GM23338 (cell line): ENCODE measurements at regions not wholly inside any gene's neighbourhood (a gene's known extent, or its start where the extent isn't known, plus 50 kb on each side); places are given as distances from the start of the nearest gene placed in this dataset.

Experiments used
- ATAC-seq: fragments of 200-7000 bp; cut with Tn5 transposase; 3 replicates; pipeline ENCODE4 v1.9.1; 2020
- DNase-seq: peaks from one replicate; pipeline ENCODE4 v3.0.0-alpha.2; 2015; ENCODE audit warnings: low spot score
- H2AFZ ChIP-seq: fragments of 200-600 bp; sonication (generic); 2 replicates; pipeline ENCODE4 v1.8.0; 2016; ENCODE audit warnings: antibody characterized with exemption, mild to moderate bottlenecking, moderate library complexity
- H3F3A ChIP-seq: fragments of 200-600 bp; sonication (generic); replicated peaks from 2 replicates; pipeline ENCODE4 v1.8.0; 2017; ENCODE audit warnings: antibody characterized with exemption, mixed run types, low read depth
- H3K27ac ChIP-seq: fragments of 200-600 bp; sonication (generic); 2 replicates; pipeline ENCODE4 v1.6.1; 2016; ENCODE audit warnings: low read depth
- H3K27me3 ChIP-seq: fragments of 200-600 bp; sonication (generic); 2 replicates; pipeline ENCODE4 v1.8.0; 2016; ENCODE audit warnings: mild to moderate bottlenecking, mixed run types, moderate library complexity; ENCODE audit not compliant: insufficient read depth
- H3K36me3 ChIP-seq: fragments of 200-600 bp; sonication (generic); 2 replicates; pipeline ENCODE4 v1.8.0; 2016; ENCODE audit warnings: mild to moderate bottlenecking; ENCODE audit not compliant: insufficient read depth
- H3K4me1 ChIP-seq: fragments of 200-600 bp; sonication (generic); 2 replicates; pipeline ENCODE4 v1.8.0; 2016; ENCODE audit warnings: mild to moderate bottlenecking, moderate library complexity; ENCODE audit not compliant: insufficient read depth
- H3K4me2 ChIP-seq: fragments of 200-600 bp; sonication (generic); 2 replicates; pipeline ENCODE4 v1.7.1; 2017; ENCODE audit warnings: mixed run types
- H3K4me3 ChIP-seq: fragments of 200-600 bp; sonication (generic); 2 replicates; pipeline ENCODE4 v1.6.1; 2016; ENCODE audit warnings: mixed run types
- H3K79me2 ChIP-seq: fragments of 200-600 bp; sonication (generic); replicated peaks from 2 replicates; pipeline ENCODE4 v1.8.0; 2017; ENCODE audit warnings: mild to moderate bottlenecking; ENCODE audit not compliant: insufficient read depth
- H3K9me2 ChIP-seq: fragments of 200-600 bp; sonication (generic); 2 replicates; pipeline ENCODE4 v1.8.0; 2017; ENCODE audit not compliant: insufficient read depth
- H4K20me1 ChIP-seq: fragments of 200-600 bp; sonication (generic); replicated peaks from 2 replicates; pipeline ENCODE4 v1.8.0; 2017; ENCODE audit warnings: mild to moderate bottlenecking; ENCODE audit not compliant: insufficient read depth
- H3K27ac Mint-ChIP-seq: 2 replicates; pipeline ENCODE4 v1.8.0; 2020; ENCODE audit warnings: inconsistent platforms, mild to moderate bottlenecking, moderate library complexity, mixed read lengths
- H3K27me3 Mint-ChIP-seq: 3 replicates; pipeline ENCODE4 v1.8.0; 2022; ENCODE audit warnings: low read depth, mild to moderate bottlenecking, moderate library complexity, mixed read lengths, inconsistent platforms; ENCODE audit not compliant: insufficient read depth, poor library complexity
- H3K36me3 Mint-ChIP-seq: 3 replicates; pipeline ENCODE4 v1.8.0; 2021; ENCODE audit warnings: low read depth, mild to moderate bottlenecking, inconsistent platforms, moderate library complexity, mixed read lengths
- H3K4me1 Mint-ChIP-seq: 3 replicates; pipeline ENCODE4 v1.8.0; 2020; ENCODE audit warnings: mild to moderate bottlenecking, inconsistent platforms, mixed read lengths
- H3K4me3 Mint-ChIP-seq: 3 replicates; pipeline ENCODE4 v1.8.0; 2021; ENCODE audit warnings: moderate library complexity, mild to moderate bottlenecking, inconsistent platforms, mixed read lengths
- H3K9me3 Mint-ChIP-seq: 3 replicates; pipeline ENCODE4 v1.8.0; 2020; ENCODE audit warnings: moderate library complexity, mild to moderate bottlenecking, inconsistent platforms, mixed read lengths
- EZH2phosphoT487 ChIP-seq: fragments of 200-600 bp; sonication (generic); IDR thresholded peaks from one replicate; pipeline ENCODE4 v1.8.1; 2018; ENCODE audit warnings: antibody characterized with exemption; ENCODE audit not compliant: unreplicated experiment
- JUNB ChIP-seq: IDR thresholded peaks from one replicate; pipeline ENCODE4 v1.6.1; 2016; ENCODE audit warnings: antibody characterized with exemption; ENCODE audit not compliant: unreplicated experiment
- NANOG ChIP-seq: IDR thresholded peaks from 2 replicates; pipeline ENCODE4 v1.6.1; 2016; ENCODE audit warnings: antibody characterized with exemption, borderline replicate concordance
- STAT1 ChIP-seq: IDR thresholded peaks from one replicate; pipeline ENCODE4 v1.6.1; 2016; ENCODE audit warnings: antibody characterized with exemption; ENCODE audit not compliant: unreplicated experiment
- ZNF114 ChIP-seq: fragments of 250-450 bp; sonication (Bioruptor Pico); IDR thresholded peaks from 2 replicates; pipeline ENCODE4 v1.5.0; 2020; ENCODE audit warnings: mild to moderate bottlenecking, moderate library complexity
- TF ChIP-seq, protein P1 (sequence below), 2 experiments: fragments of 200-600 bp in 1 of 2; sonication (generic) in 1 of 2; conservative IDR thresholded peaks; 2 replicates each; pipeline versions ENCODE4 v1.5.1 to v1.6.1; 2016 to 2017; ENCODE audit warnings: antibody characterized with exemption in 2 of 2, low read depth in 2 of 2, mild to moderate bottlenecking in 2 of 2, moderate library complexity in 1 of 2
- TF ChIP-seq, protein P2 (sequence below): fragments of 250-450 bp; sonication (Bioruptor Pico); IDR thresholded peaks from 2 replicates; pipeline ENCODE4 v1.5.0; 2020; ENCODE audit warnings: mild to moderate bottlenecking, moderate library complexity
- TF ChIP-seq, protein P3 (sequence below): IDR thresholded peaks from 2 replicates; pipeline ENCODE4 v1.6.1; 2016; ENCODE audit warnings: antibody characterized with exemption

DNA sequence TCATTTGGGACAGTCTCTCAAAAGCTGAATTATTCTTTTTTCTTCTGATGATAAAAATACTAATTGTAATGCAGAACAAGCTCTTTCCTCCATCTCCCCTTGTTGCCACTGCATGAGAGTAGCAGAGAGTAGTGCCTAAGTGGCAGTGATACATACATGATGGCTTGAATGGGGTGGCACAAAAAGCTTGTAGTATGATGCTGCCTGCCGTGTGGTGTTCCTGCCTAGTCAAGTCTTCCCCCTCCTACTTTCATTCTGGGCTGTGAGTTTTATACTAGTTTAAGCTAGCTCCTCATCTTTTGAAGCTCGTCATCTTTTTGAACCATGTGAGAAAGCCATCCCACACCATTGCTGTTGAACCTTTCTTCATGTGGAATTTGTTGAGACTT, 230.5 kb downstream of the NFKBIZ start:
- H3K79me2 ChIP-seq, result no peaks in the 10 kb centered on the region
- Mint-ChIP-seq H3K27ac (no peak overlapping the region; the same call in 1 of the 2 replicates), H3K9me3 (no peaks in the 10 kb centered on the region), H3K4me3 (no peak overlapping the region), H3K36me3 (no peaks in the 10 kb centered on the region), H3K4me1 (peaks cover 31% of the 10 kb centered on the region), H3K27me3 (no peaks in the 10 kb centered on the region)
- no peak overlapping the region for H3K4me3 ChIP-seq
- no peaks in the 10 kb centered on the region for H3K27me3 ChIP-seq
- peak overlapping the region; percentile 44; the same call in 1 of the 2 replicates for H2AFZ ChIP-seq
- TF ChIP-seq NANOG, result no peak
- TF ChIP-seq, protein P1, sequence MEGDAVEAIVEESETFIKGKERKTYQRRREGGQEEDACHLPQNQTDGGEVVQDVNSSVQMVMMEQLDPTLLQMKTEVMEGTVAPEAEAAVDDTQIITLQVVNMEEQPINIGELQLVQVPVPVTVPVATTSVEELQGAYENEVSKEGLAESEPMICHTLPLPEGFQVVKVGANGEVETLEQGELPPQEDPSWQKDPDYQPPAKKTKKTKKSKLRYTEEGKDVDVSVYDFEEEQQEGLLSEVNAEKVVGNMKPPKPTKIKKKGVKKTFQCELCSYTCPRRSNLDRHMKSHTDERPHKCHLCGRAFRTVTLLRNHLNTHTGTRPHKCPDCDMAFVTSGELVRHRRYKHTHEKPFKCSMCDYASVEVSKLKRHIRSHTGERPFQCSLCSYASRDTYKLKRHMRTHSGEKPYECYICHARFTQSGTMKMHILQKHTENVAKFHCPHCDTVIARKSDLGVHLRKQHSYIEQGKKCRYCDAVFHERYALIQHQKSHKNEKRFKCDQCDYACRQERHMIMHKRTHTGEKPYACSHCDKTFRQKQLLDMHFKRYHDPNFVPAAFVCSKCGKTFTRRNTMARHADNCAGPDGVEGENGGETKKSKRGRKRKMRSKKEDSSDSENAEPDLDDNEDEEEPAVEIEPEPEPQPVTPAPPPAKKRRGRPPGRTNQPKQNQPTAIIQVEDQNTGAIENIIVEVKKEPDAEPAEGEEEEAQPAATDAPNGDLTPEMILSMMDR (conservative IDR thresholded peaks at IDR 0.05; ENCODE audit: low read depth in 2 of 2), result no peak
- TF ChIP-seq EZH2phosphoT487, result no peak
- no peak for TF ChIP-seq STAT1
- TF ChIP-seq, protein P2, sequence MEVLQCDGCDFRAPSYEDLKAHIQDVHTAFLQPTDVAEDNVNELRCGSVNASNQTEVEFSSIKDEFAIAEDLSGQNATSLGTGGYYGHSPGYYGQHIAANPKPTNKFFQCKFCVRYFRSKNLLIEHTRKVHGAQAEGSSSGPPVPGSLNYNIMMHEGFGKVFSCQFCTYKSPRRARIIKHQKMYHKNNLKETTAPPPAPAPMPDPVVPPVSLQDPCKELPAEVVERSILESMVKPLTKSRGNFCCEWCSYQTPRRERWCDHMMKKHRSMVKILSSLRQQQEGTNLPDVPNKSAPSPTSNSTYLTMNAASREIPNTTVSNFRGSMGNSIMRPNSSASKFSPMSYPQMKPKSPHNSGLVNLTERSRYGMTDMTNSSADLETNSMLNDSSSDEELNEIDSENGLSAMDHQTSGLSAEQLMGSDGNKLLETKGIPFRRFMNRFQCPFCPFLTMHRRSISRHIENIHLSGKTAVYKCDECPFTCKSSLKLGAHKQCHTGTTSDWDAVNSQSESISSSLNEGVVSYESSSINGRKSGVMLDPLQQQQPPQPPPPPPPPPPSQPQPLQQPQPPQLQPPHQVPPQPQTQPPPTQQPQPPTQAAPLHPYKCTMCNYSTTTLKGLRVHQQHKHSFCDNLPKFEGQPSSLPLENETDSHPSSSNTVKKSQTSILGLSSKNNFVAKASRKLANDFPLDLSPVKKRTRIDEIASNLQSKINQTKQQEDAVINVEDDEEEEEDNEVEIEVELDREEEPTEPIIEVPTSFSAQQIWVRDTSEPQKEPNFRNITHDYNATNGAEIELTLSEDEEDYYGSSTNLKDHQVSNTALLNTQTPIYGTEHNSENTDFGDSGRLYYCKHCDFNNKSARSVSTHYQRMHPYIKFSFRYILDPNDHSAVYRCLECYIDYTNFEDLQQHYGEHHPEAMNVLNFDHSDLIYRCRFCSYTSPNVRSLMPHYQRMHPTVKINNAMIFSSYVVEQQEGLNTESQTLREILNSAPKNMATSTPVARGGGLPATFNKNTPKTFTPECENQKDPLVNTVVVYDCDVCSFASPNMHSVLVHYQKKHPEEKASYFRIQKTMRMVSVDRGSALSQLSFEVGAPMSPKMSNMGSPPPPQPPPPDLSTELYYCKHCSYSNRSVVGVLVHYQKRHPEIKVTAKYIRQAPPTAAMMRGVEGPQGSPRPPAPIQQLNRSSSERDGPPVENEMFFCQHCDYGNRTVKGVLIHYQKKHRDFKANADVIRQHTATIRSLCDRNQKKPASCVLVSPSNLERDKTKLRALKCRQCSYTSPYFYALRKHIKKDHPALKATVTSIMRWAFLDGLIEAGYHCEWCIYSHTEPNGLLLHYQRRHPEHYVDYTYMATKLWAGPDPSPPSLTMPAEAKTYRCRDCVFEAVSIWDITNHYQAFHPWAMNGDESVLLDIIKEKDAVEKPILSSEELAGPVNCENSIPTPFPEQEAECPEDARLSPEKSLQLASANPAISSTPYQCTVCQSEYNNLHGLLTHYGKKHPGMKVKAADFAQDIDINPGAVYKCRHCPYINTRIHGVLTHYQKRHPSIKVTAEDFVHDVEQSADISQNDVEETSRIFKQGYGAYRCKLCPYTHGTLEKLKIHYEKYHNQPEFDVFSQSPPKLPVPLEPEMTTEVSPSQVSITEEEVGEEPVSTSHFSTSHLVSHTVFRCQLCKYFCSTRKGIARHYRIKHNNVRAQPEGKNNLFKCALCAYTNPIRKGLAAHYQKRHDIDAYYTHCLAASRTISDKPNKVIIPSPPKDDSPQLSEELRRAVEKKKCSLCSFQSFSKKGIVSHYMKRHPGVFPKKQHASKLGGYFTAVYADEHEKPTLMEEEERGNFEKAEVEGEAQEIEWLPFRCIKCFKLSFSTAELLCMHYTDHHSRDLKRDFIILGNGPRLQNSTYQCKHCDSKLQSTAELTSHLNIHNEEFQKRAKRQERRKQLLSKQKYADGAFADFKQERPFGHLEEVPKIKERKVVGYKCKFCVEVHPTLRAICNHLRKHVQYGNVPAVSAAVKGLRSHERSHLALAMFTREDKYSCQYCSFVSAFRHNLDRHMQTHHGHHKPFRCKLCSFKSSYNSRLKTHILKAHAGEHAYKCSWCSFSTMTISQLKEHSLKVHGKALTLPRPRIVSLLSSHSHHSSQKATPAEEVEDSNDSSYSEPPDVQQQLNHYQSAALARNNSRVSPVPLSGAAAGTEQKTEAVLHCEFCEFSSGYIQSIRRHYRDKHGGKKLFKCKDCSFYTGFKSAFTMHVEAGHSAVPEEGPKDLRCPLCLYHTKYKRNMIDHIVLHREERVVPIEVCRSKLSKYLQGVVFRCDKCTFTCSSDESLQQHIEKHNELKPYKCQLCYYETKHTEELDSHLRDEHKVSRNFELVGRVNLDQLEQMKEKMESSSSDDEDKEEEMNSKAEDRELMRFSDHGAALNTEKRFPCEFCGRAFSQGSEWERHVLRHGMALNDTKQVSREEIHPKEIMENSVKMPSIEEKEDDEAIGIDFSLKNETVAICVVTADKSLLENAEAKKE (CRISPR knock-in tag), result no peak
- TF ChIP-seq, protein P3, sequence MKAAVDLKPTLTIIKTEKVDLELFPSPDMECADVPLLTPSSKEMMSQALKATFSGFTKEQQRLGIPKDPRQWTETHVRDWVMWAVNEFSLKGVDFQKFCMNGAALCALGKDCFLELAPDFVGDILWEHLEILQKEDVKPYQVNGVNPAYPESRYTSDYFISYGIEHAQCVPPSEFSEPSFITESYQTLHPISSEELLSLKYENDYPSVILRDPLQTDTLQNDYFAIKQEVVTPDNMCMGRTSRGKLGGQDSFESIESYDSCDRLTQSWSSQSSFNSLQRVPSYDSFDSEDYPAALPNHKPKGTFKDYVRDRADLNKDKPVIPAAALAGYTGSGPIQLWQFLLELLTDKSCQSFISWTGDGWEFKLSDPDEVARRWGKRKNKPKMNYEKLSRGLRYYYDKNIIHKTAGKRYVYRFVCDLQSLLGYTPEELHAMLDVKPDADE, result no peak
- TF ChIP-seq ZNF114 (CRISPR knock-in tag), result no peak
- no peak for TF ChIP-seq JUNB
- no peaks in the 10 kb centered on the region for H3K36me3 ChIP-seq
- no peak for DNase-seq
- peaks cover 24% of the 10 kb centered on the region; the same call in 1 of the 2 replicates for H3K4me1 ChIP-seq
- H4K20me1 ChIP-seq, result no peaks in the 10 kb centered on the region
- H3F3A ChIP-seq, result no peaks in the 10 kb centered on the region
- 0 out of 2 replicates have a peak overlapping the region, but pooled peaks have one; percentile 19 for H3K4me2 ChIP-seq
- 0 out of 2 replicates have a peak, but pooled peaks cover 3% of the 10 kb centered on the region for H3K9me2 ChIP-seq
- peak overlapping the region; percentile 5; the same call in 1 of the 2 replicates for H3K27ac ChIP-seq
- no peak; the same call in 2 of the 3 replicates for ATAC-seq
